GM18507 (cell line): ENCODE measurements at regions not wholly inside any gene's neighbourhood (a gene's known extent, or its start where the extent isn't known, plus 50 kb on each side); places are given as distances from the start of the nearest gene placed in this dataset.
"Not testable (repeated sequence)": the region's sequence is repeated elsewhere in the genome, so short reads cannot be mapped to it uniquely, and the experiment has no call there.

ENCODE experiments used
- DNase-seq: peaks from one replicate; pipeline ENCODE4 v3.0.0; 2011; ENCODE audit warnings: low read depth; ENCODE audit not compliant: insufficient read length; ENCODE audit errors: extremely low spot score
- FAIRE-seq: peaks from 2 replicates; lab custom pipeline; 2011; peaks lifted over from hg19 to GRCh38; lab: Jason Lieb, UNC

- FAIRE-seq (no peak), DNase-seq (no peak)
Observed at GRCh38 chr17:70317421-70317820, 148.1 kb downstream of the KCNJ2 start.

GRCh38 chr17:70318051-70318450 lies 148.7 kb downstream of the KCNJ2 start:
- no peak for FAIRE-seq
- no peak for DNase-seq

GRCh38 chr17:70319516-70319915 lies 150.2 kb downstream of the KCNJ2 start:
- no peak for DNase-seq
- no peak for FAIRE-seq

GRCh38 chr17:70320673-70321345 lies 151.5 kb downstream of the KCNJ2 start:
- FAIRE-seq (no peak), DNase-seq (no peak)

GRCh38 chr17:70321352-70321751 lies 152.0 kb downstream of the KCNJ2 start:
- no peak for DNase-seq
- FAIRE-seq: no peak

GRCh38 chr17:70323269-70323668 lies 153.9 kb downstream of the KCNJ2 start:
- no peak for FAIRE-seq
- DNase-seq: no peak

GRCh38 chr17:70324031-70324430 lies 154.7 kb downstream of the KCNJ2 start:
- FAIRE-seq (no peak), DNase-seq (no peak)

GRCh38 chr17:70327279-70327678 lies 157.9 kb downstream of the KCNJ2 start:
- FAIRE-seq (no peak), DNase-seq (no peak)

- FAIRE-seq: no peak
- DNase-seq: no peak
Observed at GRCh38 chr17:70327723-70328122, 158.4 kb downstream of the KCNJ2 start.

- no peak for DNase-seq
- no peak for FAIRE-seq
Observed at GRCh38 chr17:70329721-70330120, 160.4 kb downstream of the KCNJ2 start.

GRCh38 chr17:70331066-70331465 lies 161.7 kb downstream of the KCNJ2 start:
- not testable (repeated sequence) for FAIRE-seq, DNase-seq

GRCh38 chr17:70332356-70333210 lies 163.3 kb downstream of the KCNJ2 start:
- DNase-seq (no peak), FAIRE-seq (no peak)

GRCh38 chr17:70336411-70336810 lies 167.1 kb downstream of the KCNJ2 start:
- DNase-seq: no peak
- no peak for FAIRE-seq

- DNase-seq (no peak), FAIRE-seq (no peak)
Observed at GRCh38 chr17:70338946-70339354, 169.6 kb downstream of the KCNJ2 start.

- DNase-seq: no peak
- no peak for FAIRE-seq
Observed at GRCh38 chr17:70343114-70343513, 173.8 kb downstream of the KCNJ2 start.

GRCh38 chr17:70344386-70345060 lies 175.2 kb downstream of the KCNJ2 start:
- peak; percentile 5 for FAIRE-seq
- DNase-seq: no peak

GRCh38 chr17:70345061-70345460 lies 175.7 kb downstream of the KCNJ2 start:
- no peak for FAIRE-seq
- DNase-seq: no peak

- FAIRE-seq (no peak), DNase-seq (no peak)
Observed at GRCh38 chr17:70352834-70353233, 183.5 kb downstream of the KCNJ2 start.

GRCh38 chr17:70353408-70354092 lies 184.2 kb downstream of the KCNJ2 start:
- FAIRE-seq (no peak), DNase-seq (no peak)

GRCh38 chr17:70355185-70355584 lies 185.9 kb downstream of the KCNJ2 start:
- FAIRE-seq: no peak
- DNase-seq: no peak
